Adrenal gland (tissue), 5 donors: ENCODE measurements at regions not wholly inside any gene's neighbourhood (a gene's known extent, or its start where the extent isn't known, plus 50 kb on each side); places are given as distances from the start of the nearest gene placed in this dataset.
"Not testable (repeated sequence)": the region's sequence is repeated elsewhere in the genome, so short reads cannot be mapped to it uniquely, and the experiment has no call there.

Experiments used
- POLR2A ChIP-seq, 2 donors: fragments of 450-650 bp; IDR thresholded peaks; one replicate each; pipeline ENCODE4 v1.6.1; 2017; ENCODE audit warnings: antibody characterized with exemption in 2 of 2, mild to moderate bottlenecking in 2 of 2, moderate library complexity in 1 of 2
- TF ChIP-seq, protein P1 (sequence below), 6 experiments: fragments of 450-650 bp in 4 of 6; fragments of 200-600 bp in 2 of 6; sonication (generic) in 1 of 6; IDR thresholded peaks; 1 replicate in 5 of 6; 2 replicates in 1 of 6; pipeline versions ENCODE4 v1.5.1 to v1.8.0; 2016 to 2021; ENCODE audit warnings: antibody characterized with exemption in 6 of 6, mild to moderate bottlenecking in 2 of 6, moderate library complexity in 1 of 6
- donor health status: DM: no; HTN: no; CAD: no.

DNA sequence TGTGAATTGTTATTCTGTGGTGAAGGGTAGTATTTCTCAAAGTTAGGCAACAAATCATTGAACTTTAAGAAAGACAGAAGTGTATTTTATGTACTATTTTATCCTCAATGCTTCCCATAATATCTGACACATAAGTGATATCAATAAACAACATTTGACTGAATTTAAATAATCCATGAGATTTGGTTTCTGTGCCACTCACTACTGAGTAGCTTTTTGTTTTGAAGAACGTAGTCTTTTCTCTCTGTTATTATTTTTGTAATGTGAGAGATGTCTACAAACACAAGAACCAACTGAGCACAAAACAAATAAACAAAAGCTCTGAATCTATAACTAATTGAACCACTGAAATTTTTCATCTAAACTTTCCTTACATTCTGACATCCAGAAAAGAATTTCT is 401.2 kb downstream of the CHL1 start:
- TF ChIP-seq, protein P1, sequence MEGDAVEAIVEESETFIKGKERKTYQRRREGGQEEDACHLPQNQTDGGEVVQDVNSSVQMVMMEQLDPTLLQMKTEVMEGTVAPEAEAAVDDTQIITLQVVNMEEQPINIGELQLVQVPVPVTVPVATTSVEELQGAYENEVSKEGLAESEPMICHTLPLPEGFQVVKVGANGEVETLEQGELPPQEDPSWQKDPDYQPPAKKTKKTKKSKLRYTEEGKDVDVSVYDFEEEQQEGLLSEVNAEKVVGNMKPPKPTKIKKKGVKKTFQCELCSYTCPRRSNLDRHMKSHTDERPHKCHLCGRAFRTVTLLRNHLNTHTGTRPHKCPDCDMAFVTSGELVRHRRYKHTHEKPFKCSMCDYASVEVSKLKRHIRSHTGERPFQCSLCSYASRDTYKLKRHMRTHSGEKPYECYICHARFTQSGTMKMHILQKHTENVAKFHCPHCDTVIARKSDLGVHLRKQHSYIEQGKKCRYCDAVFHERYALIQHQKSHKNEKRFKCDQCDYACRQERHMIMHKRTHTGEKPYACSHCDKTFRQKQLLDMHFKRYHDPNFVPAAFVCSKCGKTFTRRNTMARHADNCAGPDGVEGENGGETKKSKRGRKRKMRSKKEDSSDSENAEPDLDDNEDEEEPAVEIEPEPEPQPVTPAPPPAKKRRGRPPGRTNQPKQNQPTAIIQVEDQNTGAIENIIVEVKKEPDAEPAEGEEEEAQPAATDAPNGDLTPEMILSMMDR (IDR thresholded peaks at IDR 0.05) = not testable (repeated sequence)
- TF ChIP-seq POLR2A (IDR thresholded peaks at IDR 0.05) = not testable (repeated sequence)
